HG03575 (cell line): ENCODE measurements at regions not wholly inside any gene's neighbourhood (a gene's known extent, or its start where the extent isn't known, plus 50 kb on each side); places are given as distances from the start of the nearest gene placed in this dataset.
"Not testable (repeated sequence)": the region's sequence is repeated elsewhere in the genome, so short reads cannot be mapped to it uniquely, and the experiment has no call there.

Experiments
- ATAC-seq: cut with Tn5 transposase; IDR thresholded peaks from one replicate; pipeline ENCODE4 v1.9.1; 2021; ENCODE audit not compliant: unreplicated experiment, insufficient number of reproducible peaks, low FRiP score; ENCODE audit errors: extremely low read depth

- ATAC-seq: no peak
These were observed 1092.0 kb downstream of the DIPK2A start for GRCh38 chr3:145063616-145064015.

- no peak for ATAC-seq
These were observed 1090.2 kb downstream of the PLOD2 start for GRCh38 chr3:145070795-145071194.

- no peak for ATAC-seq
These were observed 1081.5 kb downstream of the PLOD2 start for GRCh38 chr3:145079436-145079835.

GRCh38 chr3:145087038-145087437 lies 1073.9 kb downstream of the PLOD2 start:
- ATAC-seq: no peak

GRCh38 chr3:145088917-145089316 lies 1072.1 kb downstream of the PLOD2 start:
- peak; percentile 87 for ATAC-seq

GRCh38 chr3:145089337-145089736 lies 1071.6 kb downstream of the PLOD2 start:
- ATAC-seq: no peak

GRCh38 chr3:145094355-145094941 lies 1066.5 kb downstream of the PLOD2 start:
- peak; percentile 96 for ATAC-seq

- ATAC-seq: not testable (repeated sequence)
These were observed 1049.8 kb downstream of the PLOD2 start for GRCh38 chr3:145111141-145111540.

- no peak for ATAC-seq
These were observed 1044.2 kb downstream of the PLOD2 start for GRCh38 chr3:145116769-145117168.

GRCh38 chr3:145118303-145118702 lies 1042.7 kb downstream of the PLOD2 start:
- ATAC-seq: no peak

- no peak for ATAC-seq
These were observed 1035.9 kb downstream of the PLOD2 start for GRCh38 chr3:145124900-145125678.

GRCh38 chr3:145133281-145133680 lies 1027.7 kb downstream of the PLOD2 start:
- ATAC-seq: no peak

- no peak for ATAC-seq
These were observed 1026.2 kb downstream of the PLOD2 start for GRCh38 chr3:145134738-145135137.

GRCh38 chr3:145144361-145144760 lies 1016.6 kb downstream of the PLOD2 start:
- ATAC-seq: no peak

GRCh38 chr3:145145461-145145860 lies 1015.5 kb downstream of the PLOD2 start:
- no peak for ATAC-seq

GRCh38 chr3:145159640-145160039 lies 1001.3 kb downstream of the PLOD2 start:
- ATAC-seq: no peak

GRCh38 chr3:145170121-145170520 lies 990.9 kb downstream of the PLOD2 start:
- no peak for ATAC-seq

GRCh38 chr3:145175626-145176025 lies 985.4 kb downstream of the PLOD2 start:
- ATAC-seq: no peak

- ATAC-seq: no peak
These were observed 984.1 kb downstream of the PLOD2 start for GRCh38 chr3:145176907-145177306.

- ATAC-seq: no peak
These were observed 983.2 kb downstream of the PLOD2 start for GRCh38 chr3:145177828-145178227.
